GM19240 (cell line): ENCODE measurements at regions not wholly inside any gene's neighbourhood (a gene's known extent, or its start where the extent isn't known, plus 50 kb on each side); places are given as distances from the start of the nearest gene placed in this dataset.
"Not testable (repeated sequence)": the region's sequence is repeated elsewhere in the genome, so short reads cannot be mapped to it uniquely, and the experiment has no call there.

Source experiments
- DNase-seq: peaks from one replicate; pipeline ENCODE4 v3.0.0; 2011; ENCODE audit warnings: low spot score; ENCODE audit not compliant: insufficient read length

- not testable (repeated sequence) for DNase-seq
Measured at GRCh38 chr3:139270652-139271051, 73.2 kb upstream of the MRPS22 start.

GRCh38 chr3:139280027-139280671 is 63.7 kb upstream of the MRPS22 start:
- no peak for DNase-seq

GRCh38 chr3:139281096-139281495 is 62.7 kb upstream of the MRPS22 start:
- DNase-seq: no peak

GRCh38 chr3:139281522-139282196 is 62.2 kb upstream of the MRPS22 start:
- DNase-seq: no peak

- DNase-seq: no peak
Measured at GRCh38 chr3:139283301-139283700, 60.5 kb upstream of the MRPS22 start.

- DNase-seq: no peak
Measured at GRCh38 chr3:139284221-139284620, 59.6 kb upstream of the MRPS22 start.

- DNase-seq: no peak
Measured at GRCh38 chr3:139285691-139286090, 58.1 kb upstream of the MRPS22 start.

GRCh38 chr3:139286241-139286640 is 57.6 kb upstream of the MRPS22 start:
- DNase-seq: no peak

- DNase-seq: no peak
Measured at GRCh38 chr3:139286825-139287224, 57.0 kb upstream of the MRPS22 start.

- no peak for DNase-seq
Measured at GRCh38 chr3:139287557-139287956, 56.3 kb upstream of the MRPS22 start.

GRCh38 chr3:139288266-139288821 is 55.5 kb upstream of the MRPS22 start:
- DNase-seq: no peak

GRCh38 chr3:139289860-139290524 is 53.8 kb upstream of the MRPS22 start:
- DNase-seq: no peak

- DNase-seq: no peak
Measured at GRCh38 chr3:139291276-139292051, 52.4 kb upstream of the MRPS22 start.

- no peak for DNase-seq
Measured at GRCh38 chr3:139292192-139292591, 51.6 kb upstream of the MRPS22 start.

GRCh38 chr3:139292711-139293664 is 50.8 kb upstream of the MRPS22 start:
- DNase-seq: no peak

- DNase-seq: no peak
Measured at GRCh38 chr3:139293665-139294023, 50.2 kb upstream of the MRPS22 start.
